Erythroblast (primary cell): ENCODE measurements at regions not wholly inside any gene's neighbourhood (a gene's known extent, or its start where the extent isn't known, plus 50 kb on each side); places are given as distances from the start of the nearest gene placed in this dataset.

Experiments used
- GATA1 ChIP-seq: IDR thresholded peaks from 2 replicates; pipeline ENCODE4 v1.6.1; 2011; ENCODE audit warnings: low read depth, mild to moderate bottlenecking, control low read depth, low read length, moderate library complexity
- POLR2A ChIP-seq: IDR thresholded peaks from 2 replicates; pipeline ENCODE4 v1.6.1; 2011; ENCODE audit warnings: mild to moderate bottlenecking, low read length

- no peak for TF ChIP-seq POLR2A
- no peak for TF ChIP-seq GATA1
These were observed 291.8 kb downstream of the ICOS start for GRCh38 chr2:204228169-204228886.
